ENCODE measurements at regions not wholly inside any gene's neighbourhood (a gene's known extent, or its start where the extent isn't known, plus 50 kb on each side); places are given as distances from the start of the nearest gene placed in this dataset.

GRCh38 chr12:61765926-61766325 is 494.3 kb upstream of the USP15 start:
- Histone ChIP-seq H3K4me2 (ENCODE audit: low read length) (no peak overlapping the region), H4K20me1 (ENCODE audit: insufficient read depth) (no peaks in the 10 kb centered on the region), H3K9me2 (ENCODE audit: insufficient read depth) (no peaks in the 10 kb centered on the region), H3K4me1 (ENCODE audit: control insufficient read depth in 1 of 2, insufficient read depth in 2 of 2, low read length in 2 of 2) (no peaks in the 10 kb centered on the region), H3K36me3 (ENCODE audit: control insufficient read depth in 1 of 2, insufficient read depth in 2 of 2, low read length in 2 of 2) (no peaks in the 10 kb centered on the region), H3K79me2 (ENCODE audit: insufficient read depth, low read length) (no peaks in the 10 kb centered on the region), H3K27me3 (ENCODE audit: insufficient read depth, low read length) (no peaks in the 10 kb centered on the region), H3K27ac (ENCODE audit: low read depth, low read length) (no peak overlapping the region), H3K9me3 (ENCODE audit: control insufficient read depth in 1 of 2, insufficient read depth in 1 of 2, low read depth in 1 of 2, low read length in 2 of 2) (no peaks in the 10 kb centered on the region), H3K9ac (ENCODE audit: low read length) (no peak overlapping the region), H2AFZ (ENCODE audit: low read depth, low read length, poor library complexity, severe bottlenecking) (no peak overlapping the region), H3K4me3 (replicated peaks in 1 of 2; ENCODE audit: low read depth in 1 of 2, low read length in 2 of 2) (no peak overlapping the region)
- ChIA-PET POLR2A (no interaction called here), RAD21 (ENCODE audit: low non-redundant PET in 1 of 2, low total read pairs in 2 of 2, uncharacterized antibody in 2 of 2, unreplicated experiment in 2 of 2) (no interaction called here), CTCF (no interaction called here)
- no TSS peak for BruUV-seq (replicated peaks)
- ATAC-seq (no peak), DNase-seq (ENCODE audit: low read depth, low spot score) (no peak)
- intact Hi-C loops (cut with micrococcal nuclease): no loop called here
- TF ChIP-seq EZH2phosphoT487 (IDR thresholded peaks at IDR 0.05; ENCODE audit: borderline replicate concordance) (no peak), SP1 (IDR thresholded peaks at IDR 0.05; ENCODE audit: low read depth) (no peak), ZNF274 (IDR thresholded peaks at IDR 0.05; ENCODE audit: low read depth, low read length) (no peak), POLR2A (IDR thresholded peaks at IDR 0.05; ENCODE audit: borderline replicate concordance, extremely low read depth, insufficient read depth, insufficient read length) (no peak), ZBTB33 (IDR thresholded peaks at IDR 0.05; ENCODE audit: extremely low read depth, insufficient replicate concordance, low read length) (no peak)
- TF ChIP-seq, protein P1, sequence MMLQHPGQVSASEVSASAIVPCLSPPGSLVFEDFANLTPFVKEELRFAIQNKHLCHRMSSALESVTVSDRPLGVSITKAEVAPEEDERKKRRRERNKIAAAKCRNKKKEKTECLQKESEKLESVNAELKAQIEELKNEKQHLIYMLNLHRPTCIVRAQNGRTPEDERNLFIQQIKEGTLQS (IDR thresholded peaks at IDR 0.05): no peak

- Histone ChIP-seq H3K27me3 (ENCODE audit: insufficient read depth, low read length) (no peaks in the 10 kb centered on the region), H3K79me2 (ENCODE audit: insufficient read depth, low read length) (no peaks in the 10 kb centered on the region), H3K9me3 (ENCODE audit: control insufficient read depth in 1 of 2, insufficient read depth in 1 of 2, low read depth in 1 of 2, low read length in 2 of 2) (no peaks in the 10 kb centered on the region), H3K4me2 (ENCODE audit: low read length) (no peak overlapping the region), H3K4me1 (ENCODE audit: control insufficient read depth in 1 of 2, insufficient read depth in 2 of 2, low read length in 2 of 2) (no peaks in the 10 kb centered on the region), H4K20me1 (ENCODE audit: insufficient read depth) (no peaks in the 10 kb centered on the region), H3K36me3 (ENCODE audit: control insufficient read depth in 1 of 2, insufficient read depth in 2 of 2, low read length in 2 of 2) (no peaks in the 10 kb centered on the region), H3K27ac (ENCODE audit: low read depth, low read length) (no peak overlapping the region), H3K9me2 (ENCODE audit: insufficient read depth) (no peaks in the 10 kb centered on the region), H2AFZ (ENCODE audit: low read depth, low read length, poor library complexity, severe bottlenecking) (no peak overlapping the region), H3K4me3 (replicated peaks in 1 of 2; ENCODE audit: low read depth in 1 of 2, low read length in 2 of 2) (no peak overlapping the region), H3K9ac (ENCODE audit: low read length) (no peak overlapping the region)
- intact Hi-C loops (cut with micrococcal nuclease): no loop called here
- BruUV-seq (replicated peaks): no TSS peak
- ATAC-seq (no peak), DNase-seq (ENCODE audit: low read depth, low spot score) (no peak)
- POLR2A ChIA-PET: no interaction called here
- RAD21 ChIA-PET (ENCODE audit: low non-redundant PET in 1 of 2, low total read pairs in 2 of 2, uncharacterized antibody in 2 of 2, unreplicated experiment in 2 of 2): no interaction called here
- CTCF ChIA-PET: no interaction called here
- TF ChIP-seq RAD21 (IDR thresholded peaks at IDR 0.05; ENCODE audit: low read depth) (no peak), SRF (IDR thresholded peaks at IDR 0.05; ENCODE audit: low read depth) (no peak), CBX3 (IDR thresholded peaks at IDR 0.05; ENCODE audit: low read depth) (no peak), EGR1 (IDR thresholded peaks at IDR 0.05; ENCODE audit: low read depth) (no peak), JUND (IDR thresholded peaks at IDR 0.05) (no peak), CEBPB (IDR thresholded peaks at IDR 0.05; ENCODE audit: low read depth) (no peak), SIN3A (IDR thresholded peaks at IDR 0.05; ENCODE audit: low read depth) (no peak), ELF1 (IDR thresholded peaks at IDR 0.05; ENCODE audit: borderline replicate concordance, low read depth) (no peak)
- TF ChIP-seq, protein P2, sequence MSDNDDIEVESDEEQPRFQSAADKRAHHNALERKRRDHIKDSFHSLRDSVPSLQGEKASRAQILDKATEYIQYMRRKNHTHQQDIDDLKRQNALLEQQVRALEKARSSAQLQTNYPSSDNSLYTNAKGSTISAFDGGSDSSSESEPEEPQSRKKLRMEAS (IDR thresholded peaks at IDR 0.05): no peak
- TF ChIP-seq, protein P3, sequence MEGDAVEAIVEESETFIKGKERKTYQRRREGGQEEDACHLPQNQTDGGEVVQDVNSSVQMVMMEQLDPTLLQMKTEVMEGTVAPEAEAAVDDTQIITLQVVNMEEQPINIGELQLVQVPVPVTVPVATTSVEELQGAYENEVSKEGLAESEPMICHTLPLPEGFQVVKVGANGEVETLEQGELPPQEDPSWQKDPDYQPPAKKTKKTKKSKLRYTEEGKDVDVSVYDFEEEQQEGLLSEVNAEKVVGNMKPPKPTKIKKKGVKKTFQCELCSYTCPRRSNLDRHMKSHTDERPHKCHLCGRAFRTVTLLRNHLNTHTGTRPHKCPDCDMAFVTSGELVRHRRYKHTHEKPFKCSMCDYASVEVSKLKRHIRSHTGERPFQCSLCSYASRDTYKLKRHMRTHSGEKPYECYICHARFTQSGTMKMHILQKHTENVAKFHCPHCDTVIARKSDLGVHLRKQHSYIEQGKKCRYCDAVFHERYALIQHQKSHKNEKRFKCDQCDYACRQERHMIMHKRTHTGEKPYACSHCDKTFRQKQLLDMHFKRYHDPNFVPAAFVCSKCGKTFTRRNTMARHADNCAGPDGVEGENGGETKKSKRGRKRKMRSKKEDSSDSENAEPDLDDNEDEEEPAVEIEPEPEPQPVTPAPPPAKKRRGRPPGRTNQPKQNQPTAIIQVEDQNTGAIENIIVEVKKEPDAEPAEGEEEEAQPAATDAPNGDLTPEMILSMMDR (IDR thresholded peaks at IDR 0.05 in 2 of 3, conservative IDR thresholded peaks at IDR 0.05 in 1 of 3; ENCODE audit: borderline replicate concordance in 1 of 3, insufficient read depth in 1 of 3, low read depth in 2 of 3, low read length in 2 of 3): no peak
- TF ChIP-seq, protein P1 (IDR thresholded peaks at IDR 0.05): no peak
Measured at GRCh38 chr12:61780435-61780834, 479.8 kb upstream of the USP15 start.
